ENCODE measurements at regions not wholly inside any gene's neighbourhood (a gene's known extent, or its start where the extent isn't known, plus 50 kb on each side); places are given as distances from the start of the nearest gene placed in this dataset.

GRCh38 chr16:73683804-73684203, 612.8 kb upstream of the PSMD7 start:
- H3K9me1 ChIP-seq (ENCODE audit: control insufficient read depth, extremely low read depth, insufficient read depth, low read length) = no peaks in the 10 kb centered on the region
- H3K27me3 ChIP-seq (ENCODE audit: control insufficient read depth, extremely low read depth, insufficient read depth, low read length) = no peaks in the 10 kb centered on the region
- H3K4me1 ChIP-seq (ENCODE audit: control insufficient read depth, extremely low read depth, insufficient read depth, low read length) = no peaks in the 10 kb centered on the region
- FAIRE-seq (no peak), DNase-seq (ENCODE audit: low read depth, low spot score) (no peak)
- H3K4me3 ChIP-seq (ENCODE audit: control insufficient read depth in 2 of 3, extremely low read depth in 1 of 3, insufficient read depth in 2 of 3, low read depth in 1 of 3, low read length in 3 of 3) = no peak overlapping the region
- no peak overlapping the region for H3K27ac ChIP-seq (ENCODE audit: control insufficient read depth, insufficient read depth, low read length)
- H4K20me1 ChIP-seq (ENCODE audit: control insufficient read depth, extremely low read depth, insufficient read depth, low read length) = no peaks in the 10 kb centered on the region
- H3K4me2 ChIP-seq (ENCODE audit: control insufficient read depth, extremely low read depth, insufficient read depth, low read depth, low read length) = no peak overlapping the region
- dilution Hi-C loops (cut with MboI; ENCODE audit: extremely low pct_ligation_motif_present, low sequenced_read_pairs) = no loop called here
- H3K9me3 ChIP-seq (ENCODE audit: control insufficient read depth, low read depth, low read length) = no peaks in the 10 kb centered on the region
- H2AFZ ChIP-seq (ENCODE audit: control insufficient read depth, low read length) = no peak overlapping the region
- H3K9ac ChIP-seq (ENCODE audit: control insufficient read depth, extremely low read depth, insufficient read depth, low read length) = no peak overlapping the region
- no peaks in the 10 kb centered on the region for H3K79me2 ChIP-seq (ENCODE audit: control insufficient read depth, insufficient read depth, low read length)
- no peak for TF ChIP-seq EZH2 (IDR thresholded peaks at IDR 0.05; ENCODE audit: low read length)
- no peak for TF ChIP-seq CTCF (optimal IDR thresholded peaks at IDR 0.05 in 1 of 3, IDR thresholded peaks at IDR 0.05 in 1 of 3, conservative IDR thresholded peaks at IDR 0.05 in 1 of 3; ENCODE audit: extremely low read depth in 1 of 3, insufficient read depth in 2 of 3, low read length in 3 of 3)
- H3K36me3 ChIP-seq (ENCODE audit: control insufficient read depth in 2 of 2, extremely low read depth in 1 of 2, insufficient read depth in 2 of 2, low read length in 2 of 2) = no peaks in the 10 kb centered on the region

GRCh38 chr16:73672135-73672534, 624.2 kb upstream of the ZFHX3 start:
- DNase-seq (ENCODE audit: low read depth, low spot score) (no peak), FAIRE-seq (no peak)
- Histone ChIP-seq H3K27me3 (ENCODE audit: control insufficient read depth, extremely low read depth, insufficient read depth, low read length) (no peaks in the 10 kb centered on the region), H3K27ac (ENCODE audit: control insufficient read depth, insufficient read depth, low read length) (no peak overlapping the region), H3K79me2 (ENCODE audit: control insufficient read depth, insufficient read depth, low read length) (no peaks in the 10 kb centered on the region), H3K9me1 (ENCODE audit: control insufficient read depth, extremely low read depth, insufficient read depth, low read length) (no peaks in the 10 kb centered on the region), H3K4me1 (ENCODE audit: control insufficient read depth, extremely low read depth, insufficient read depth, low read length) (no peaks in the 10 kb centered on the region), H3K4me3 (ENCODE audit: control insufficient read depth in 2 of 3, extremely low read depth in 1 of 3, insufficient read depth in 2 of 3, low read depth in 1 of 3, low read length in 3 of 3) (no peak overlapping the region), H4K20me1 (ENCODE audit: control insufficient read depth, extremely low read depth, insufficient read depth, low read length) (no peaks in the 10 kb centered on the region), H3K36me3 (ENCODE audit: control insufficient read depth in 2 of 2, extremely low read depth in 1 of 2, insufficient read depth in 2 of 2, low read length in 2 of 2) (no peaks in the 10 kb centered on the region), H2AFZ (ENCODE audit: control insufficient read depth, low read length) (no peak overlapping the region), H3K9me3 (ENCODE audit: control insufficient read depth, low read depth, low read length) (no peaks in the 10 kb centered on the region), H3K9ac (ENCODE audit: control insufficient read depth, extremely low read depth, insufficient read depth, low read length) (no peak overlapping the region), H3K4me2 (ENCODE audit: control insufficient read depth, extremely low read depth, insufficient read depth, low read depth, low read length) (no peak overlapping the region)
- TF ChIP-seq CTCF (optimal IDR thresholded peaks at IDR 0.05 in 1 of 3, IDR thresholded peaks at IDR 0.05 in 1 of 3, conservative IDR thresholded peaks at IDR 0.05 in 1 of 3; ENCODE audit: extremely low read depth in 1 of 3, insufficient read depth in 2 of 3, low read length in 3 of 3) = no peak
- TF ChIP-seq EZH2 (IDR thresholded peaks at IDR 0.05; ENCODE audit: low read length) = no peak
- dilution Hi-C loops (cut with MboI; ENCODE audit: extremely low pct_ligation_motif_present, low sequenced_read_pairs) = no loop called here

Measured in keratinocyte (primary cell).